ENCODE measurements at regions not wholly inside any gene's neighbourhood (a gene's known extent, or its start where the extent isn't known, plus 50 kb on each side); places are given as distances from the start of the nearest gene placed in this dataset.

DNA sequence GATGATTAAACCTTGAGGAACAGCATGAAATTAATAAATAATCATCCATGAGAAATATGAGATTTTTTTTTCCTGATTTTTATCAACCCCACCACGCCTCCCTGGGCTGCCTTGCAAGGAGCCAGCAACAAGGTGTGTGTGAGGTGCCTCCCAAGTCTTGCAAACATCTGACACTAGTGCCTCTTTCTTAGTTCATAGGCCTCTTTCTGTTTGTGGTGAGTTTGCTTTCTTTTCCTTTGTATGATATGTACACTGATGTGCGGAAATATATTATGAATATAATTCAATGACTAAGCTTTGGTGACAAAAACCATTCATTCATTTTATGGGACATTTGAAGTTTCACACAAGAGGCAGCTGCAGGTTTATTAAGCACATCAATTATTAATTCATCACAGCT, 63.2 kb upstream of the SYNDIG1 start:
- H3K4me3 ChIP-seq (ENCODE audit: low read depth, low read length) = no peak overlapping the region
- TF ChIP-seq, protein P1, sequence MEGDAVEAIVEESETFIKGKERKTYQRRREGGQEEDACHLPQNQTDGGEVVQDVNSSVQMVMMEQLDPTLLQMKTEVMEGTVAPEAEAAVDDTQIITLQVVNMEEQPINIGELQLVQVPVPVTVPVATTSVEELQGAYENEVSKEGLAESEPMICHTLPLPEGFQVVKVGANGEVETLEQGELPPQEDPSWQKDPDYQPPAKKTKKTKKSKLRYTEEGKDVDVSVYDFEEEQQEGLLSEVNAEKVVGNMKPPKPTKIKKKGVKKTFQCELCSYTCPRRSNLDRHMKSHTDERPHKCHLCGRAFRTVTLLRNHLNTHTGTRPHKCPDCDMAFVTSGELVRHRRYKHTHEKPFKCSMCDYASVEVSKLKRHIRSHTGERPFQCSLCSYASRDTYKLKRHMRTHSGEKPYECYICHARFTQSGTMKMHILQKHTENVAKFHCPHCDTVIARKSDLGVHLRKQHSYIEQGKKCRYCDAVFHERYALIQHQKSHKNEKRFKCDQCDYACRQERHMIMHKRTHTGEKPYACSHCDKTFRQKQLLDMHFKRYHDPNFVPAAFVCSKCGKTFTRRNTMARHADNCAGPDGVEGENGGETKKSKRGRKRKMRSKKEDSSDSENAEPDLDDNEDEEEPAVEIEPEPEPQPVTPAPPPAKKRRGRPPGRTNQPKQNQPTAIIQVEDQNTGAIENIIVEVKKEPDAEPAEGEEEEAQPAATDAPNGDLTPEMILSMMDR (IDR thresholded peaks at IDR 0.05; ENCODE audit: low read depth, low read length, missing control alignments) = no peak
- DNase-seq (ENCODE audit: low read depth) = no peak

DNA sequence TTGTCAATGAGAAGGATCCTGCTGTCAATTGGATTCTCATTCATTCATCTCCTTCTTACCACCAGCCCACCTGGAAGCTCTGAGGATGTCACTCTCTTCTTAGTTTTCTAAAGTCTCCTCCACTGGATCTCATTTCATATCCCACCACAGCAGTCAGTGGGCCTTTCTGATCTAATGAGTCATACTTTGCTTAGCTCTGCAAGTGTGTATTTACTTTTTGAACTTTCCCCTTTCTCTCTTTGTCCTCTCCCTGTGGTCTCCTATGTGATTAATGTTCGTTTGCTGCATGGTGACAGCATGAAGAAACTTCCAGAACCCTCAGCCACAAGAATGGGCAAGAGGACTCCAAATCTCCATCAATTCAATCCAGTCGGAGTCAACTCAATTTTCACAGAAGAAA, 63.6 kb upstream of the SYNDIG1 start:
- no peak overlapping the region for H3K4me3 ChIP-seq (ENCODE audit: low read depth, low read length)
- TF ChIP-seq, protein P1 (IDR thresholded peaks at IDR 0.05; ENCODE audit: low read depth, low read length, missing control alignments) = no peak
- no peak for DNase-seq (ENCODE audit: low read depth)

DNA sequence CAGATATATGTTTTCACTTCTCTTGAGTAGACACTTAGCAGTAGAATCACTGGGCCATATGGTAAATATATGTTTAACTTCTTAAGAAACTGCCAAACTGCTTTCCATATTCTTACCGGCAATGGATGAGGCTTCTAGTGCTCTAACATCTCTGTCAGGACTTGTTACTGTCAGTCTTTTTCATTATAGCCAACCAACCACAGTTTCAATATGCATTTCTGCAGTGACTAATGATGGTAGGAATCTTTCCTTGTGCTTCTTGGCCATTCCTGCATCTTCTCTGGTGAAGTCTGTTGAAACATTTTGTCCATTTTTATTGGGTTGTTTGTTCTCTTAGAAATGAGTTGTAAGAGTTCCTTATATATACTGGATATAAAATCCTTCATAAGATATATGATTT, 66.0 kb upstream of the SYNDIG1 start:
- TF ChIP-seq, protein P1 (IDR thresholded peaks at IDR 0.05; ENCODE audit: low read depth, low read length, missing control alignments) = no peak
- DNase-seq (ENCODE audit: low read depth) = no peak
- H3K4me3 ChIP-seq (ENCODE audit: low read depth, low read length) = no peak overlapping the region

DNA sequence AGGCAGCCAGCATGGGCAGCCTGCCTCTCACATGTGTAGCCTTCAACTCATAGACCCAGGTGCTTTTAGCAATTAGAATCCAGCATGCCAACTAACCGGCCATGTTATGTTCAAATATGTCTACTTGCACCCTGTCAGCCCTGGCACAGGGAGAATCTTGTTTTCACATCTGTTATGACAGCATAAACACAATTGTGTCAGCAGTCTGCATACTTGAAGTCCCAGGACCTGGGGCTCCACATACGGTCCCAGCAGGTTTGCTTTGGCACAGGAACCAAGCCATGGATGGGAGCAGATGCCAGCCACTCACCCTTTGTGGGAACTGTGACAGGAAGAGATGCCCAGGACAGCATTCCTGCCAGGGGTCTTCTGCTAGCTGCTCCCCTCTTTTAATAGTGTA, 67.2 kb upstream of the SYNDIG1 start:
- TF ChIP-seq, protein P1 (IDR thresholded peaks at IDR 0.05; ENCODE audit: low read depth, low read length, missing control alignments) = no peak
- H3K4me3 ChIP-seq (ENCODE audit: low read depth, low read length) = no peak overlapping the region
- DNase-seq (ENCODE audit: low read depth) = no peak

- DNase-seq (ENCODE audit: low read depth) = no peak
- H3K4me3 ChIP-seq (ENCODE audit: low read depth, low read length) = no peak overlapping the region
- TF ChIP-seq, protein P1 (IDR thresholded peaks at IDR 0.05; ENCODE audit: low read depth, low read length, missing control alignments) = no peak
These were observed 74.3 kb upstream of the SYNDIG1 start for GRCh38 chr20:24395151-24395550.

GRCh38 chr20:24393903-24394302, 75.5 kb upstream of the SYNDIG1 start:
- TF ChIP-seq, protein P1 (IDR thresholded peaks at IDR 0.05; ENCODE audit: low read depth, low read length, missing control alignments) = no peak
- no peak for DNase-seq (ENCODE audit: low read depth)
- no peak overlapping the region for H3K4me3 ChIP-seq (ENCODE audit: low read depth, low read length)

DNA sequence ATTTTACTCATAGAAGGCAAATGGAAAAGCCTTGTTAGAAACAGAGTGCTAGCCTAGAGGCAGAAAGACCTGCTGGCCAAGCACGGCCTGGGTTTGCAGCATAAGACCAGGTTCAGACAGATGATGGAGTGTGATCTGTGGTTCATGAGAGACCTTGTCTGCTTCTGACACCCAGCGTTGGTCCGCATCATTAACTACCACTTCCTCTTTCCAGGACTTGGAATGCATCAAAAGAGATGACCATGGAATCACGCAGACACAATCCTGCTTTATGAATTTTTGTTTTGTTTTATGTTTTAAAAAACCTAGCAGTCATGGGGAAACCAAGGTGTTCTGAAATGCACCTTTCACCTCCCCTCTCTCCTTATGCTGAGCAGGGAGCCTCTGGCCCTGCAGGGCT, 76.8 kb upstream of the SYNDIG1 start:
- no peak overlapping the region for H3K4me3 ChIP-seq (ENCODE audit: low read depth, low read length)
- TF ChIP-seq, protein P1 (IDR thresholded peaks at IDR 0.05; ENCODE audit: low read depth, low read length, missing control alignments) = no peak
- DNase-seq (ENCODE audit: low read depth) = no peak

Data from GM12864 (cell line).